GM23248 (cell line): ENCODE measurements at regions not wholly inside any gene's neighbourhood (a gene's known extent, or its start where the extent isn't known, plus 50 kb on each side); places are given as distances from the start of the nearest gene placed in this dataset.

Experiments used
- EZH2 ChIP-seq: fragments of 200-600 bp; sonication (generic); IDR thresholded peaks from 2 replicates; pipeline ENCODE4 v1.6.1; 2018; ENCODE audit warnings: antibody characterized with exemption, mild to moderate bottlenecking; ENCODE audit not compliant: insufficient read depth, poor library complexity, severe bottlenecking
- EZH2phosphoT487 ChIP-seq: fragments of 200-600 bp; sonication (generic); IDR thresholded peaks from 2 replicates; pipeline ENCODE4 v1.6.1; 2018; ENCODE audit warnings: antibody characterized with exemption, moderate library complexity, mild to moderate bottlenecking, low read depth; ENCODE audit not compliant: insufficient read depth

DNA sequence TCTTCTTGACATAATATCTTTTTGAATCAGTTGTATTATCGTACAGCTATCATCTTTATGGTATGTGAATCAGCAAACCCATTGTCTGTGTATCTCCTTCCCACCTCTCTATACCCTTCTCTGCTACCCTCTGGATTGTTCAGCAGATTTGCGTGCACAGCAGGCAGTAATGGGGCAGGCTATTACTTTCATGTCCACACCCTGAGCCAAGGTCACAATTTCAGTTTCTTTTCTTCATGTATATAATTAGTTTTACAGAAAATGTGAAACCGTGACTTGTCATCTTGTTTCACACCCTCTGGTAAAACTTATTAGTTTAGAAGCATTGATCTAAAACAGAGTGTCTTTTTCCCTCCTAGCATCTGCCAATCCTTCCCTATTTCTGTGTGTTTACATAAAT lies 770.4 kb upstream of the SEMA6D start:
- TF ChIP-seq EZH2phosphoT487: no peak
- no peak for TF ChIP-seq EZH2
